Caco-2 (cell line): ENCODE measurements at regions not wholly inside any gene's neighbourhood (a gene's known extent, or its start where the extent isn't known, plus 50 kb on each side); places are given as distances from the start of the nearest gene placed in this dataset.

Experiments used
- BruUV-seq: library from RNA; stranded (reverse); fragments of 400-500 nt; replicated peaks from 2 replicates; lab custom pipeline; 2021; lab: Mats Ljungman, UMichigan
- CTCF ChIA-PET: fragments of 300-600 bp; sonication (Branson Sonifier 250); formaldehyde crosslinking; loops from one replicate; lab custom pipeline; 2022; ENCODE audit warnings: antibody characterized with exemption; lab: Charles Lee
- POLR2A ChIA-PET: fragments of 300-600 bp; sonication (Branson Sonifier 250); formaldehyde crosslinking; loops from one replicate; lab custom pipeline; 2022; ENCODE audit warnings: antibody characterized with exemption; lab: Charles Lee
- DNase-seq, 2 experiments: peaks; one replicate each; pipeline versions ENCODE4 v3.0.0 to v3.0.0-alpha.2; 2020 to 2022
- H3K27me3 ChIP-seq: replicated peaks from 2 replicates; pipeline ENCODE4 v1.6.0; 2011; ENCODE audit warnings: low read length; ENCODE audit not compliant: control insufficient read depth, insufficient read depth
- H3K36me3 ChIP-seq: 2 replicates; pipeline ENCODE4 v1.5.1; 2011; ENCODE audit warnings: low read length; ENCODE audit not compliant: control insufficient read depth, insufficient read depth
- H3K4me1 ChIP-seq: fragments of 250-450 bp; sonication (Bioruptor Pico); 2 replicates; pipeline ENCODE4 v1.5.1; 2020; ENCODE audit warnings: mild to moderate bottlenecking
- H3K4me3 ChIP-seq: 2 replicates; pipeline ENCODE4 v1.5.1; 2011; ENCODE audit warnings: low read depth, mild to moderate bottlenecking, control low read depth, low read length
- H3K9me3 ChIP-seq: fragments of 250-450 bp; sonication (Bioruptor Pico); 2 replicates; pipeline ENCODE4 v1.5.1; 2020; ENCODE audit warnings: mild to moderate bottlenecking, moderate library complexity
- H3K27ac Mint-ChIP-seq: one replicate; pipeline ENCODE4 v1.8.0; 2022; ENCODE audit warnings: mixed read lengths; ENCODE audit not compliant: unreplicated experiment
- H3K27me3 Mint-ChIP-seq: one replicate; pipeline ENCODE4 v1.8.0; 2022; ENCODE audit warnings: mixed read lengths; ENCODE audit not compliant: insufficient read depth, unreplicated experiment
- H3K36me3 Mint-ChIP-seq: one replicate; pipeline ENCODE4 v1.8.0; 2022; ENCODE audit warnings: mild to moderate bottlenecking, mixed read lengths; ENCODE audit not compliant: insufficient read depth, unreplicated experiment
- H3K4me1 Mint-ChIP-seq: one replicate; pipeline ENCODE4 v1.8.0; 2022; ENCODE audit warnings: low read depth, mixed read lengths; ENCODE audit not compliant: unreplicated experiment
- H3K4me3 Mint-ChIP-seq: one replicate; pipeline ENCODE4 v1.8.0; 2022; ENCODE audit warnings: mild to moderate bottlenecking, moderate library complexity, mixed read lengths; ENCODE audit not compliant: unreplicated experiment
- H3K9me3 Mint-ChIP-seq: one replicate; pipeline ENCODE4 v1.8.0; 2022; ENCODE audit warnings: mixed read lengths; ENCODE audit not compliant: unreplicated experiment
- CTCF ChIP-seq, 2 experiments: fragments of 200-600 bp in 1 of 2; IDR thresholded peaks; 1 replicate in 1 of 2; 2 replicates in 1 of 2; pipeline versions ENCODE4 v1.5.1 to v1.8.0; 2011 to 2022; ENCODE audit warnings: antibody characterized with exemption in 1 of 2, control low read depth in 1 of 2, inconsistent platforms in 1 of 2, low read depth in 1 of 2, low read length in 1 of 2, mild to moderate bottlenecking in 1 of 2, moderate library complexity in 1 of 2; ENCODE audit not compliant: insufficient read depth in 1 of 2, severe bottlenecking in 1 of 2, unreplicated experiment in 1 of 2
- intact Hi-C: fragments of 100-400 bp; cut with micrococcal nuclease; formaldehyde crosslinking; loops from one replicate; pipeline ENCODE4 v1.10.0; 2022; ENCODE audit not compliant: unreplicated experiment

- Mint-ChIP-seq H3K9me3 (no peaks in the 10 kb centered on the region), H3K36me3 (no peaks in the 10 kb centered on the region), H3K4me3 (no peak overlapping the region), H3K27ac (no peak overlapping the region), H3K27me3 (no peaks in the 10 kb centered on the region), H3K4me1 (no peaks in the 10 kb centered on the region)
- Histone ChIP-seq H3K9me3 (no peaks in the 10 kb centered on the region), H3K36me3 (no peaks in the 10 kb centered on the region), H3K4me3 (no peak overlapping the region), H3K4me1 (no peaks in the 10 kb centered on the region), H3K27me3 (no peaks in the 10 kb centered on the region)
- ChIA-PET POLR2A (no interaction called here), CTCF (no interaction called here)
- TF ChIP-seq CTCF (IDR thresholded peaks at IDR 0.05; ENCODE audit: insufficient read depth in 1 of 2, low read depth in 1 of 2, low read length in 1 of 2, severe bottlenecking in 1 of 2, unreplicated experiment in 1 of 2) = no peak
- intact Hi-C loops = no loop called here
- DNase-seq = no peak
- no TSS peak for BruUV-seq
Observed at GRCh38 chr7:12911053-12911452, 223.6 kb downstream of the ARL4A start.

DNA sequence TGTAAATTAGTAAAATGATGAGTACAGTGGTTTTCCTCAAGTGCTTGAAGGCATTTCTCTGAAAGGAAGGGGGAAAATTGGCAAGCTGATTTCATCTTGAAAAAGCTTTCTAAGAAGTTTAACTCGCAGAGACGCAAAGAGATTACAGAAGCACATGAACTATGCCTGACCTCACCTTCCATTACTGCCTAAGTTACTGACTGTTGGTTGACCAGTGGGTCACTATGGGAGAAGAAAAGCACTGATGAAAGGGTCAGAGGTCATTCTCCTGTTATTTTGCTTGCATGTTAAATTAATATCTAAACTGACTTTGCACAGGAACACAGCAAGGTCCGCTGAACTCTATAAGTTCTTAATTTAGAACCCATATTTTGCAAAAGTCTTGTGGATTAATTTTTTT lies 225.6 kb downstream of the ARL4A start:
- no TSS peak for BruUV-seq
- no peaks in the 10 kb centered on the region for H3K27me3 Mint-ChIP-seq

DNA sequence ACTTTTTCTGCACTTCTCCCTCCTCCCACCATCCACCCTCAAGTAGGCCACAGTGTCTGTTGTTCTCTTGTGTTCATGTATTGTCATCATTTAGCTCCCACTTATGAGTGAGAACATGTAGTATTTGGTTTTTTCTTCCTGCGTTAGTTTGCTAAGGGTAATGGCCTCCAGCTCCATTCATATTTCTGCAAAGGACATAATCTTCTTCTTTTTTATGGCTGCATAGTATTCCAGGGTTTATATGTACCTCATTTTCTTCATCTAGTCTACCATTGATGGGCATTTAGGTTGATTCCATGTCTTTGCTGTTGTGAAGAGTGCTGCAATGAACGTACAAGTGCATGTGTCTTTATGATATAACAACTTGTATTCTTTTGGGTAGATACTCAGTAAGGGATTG lies 230.4 kb downstream of the ARL4A start:
- H3K4me1 ChIP-seq = peaks cover 7% of the 10 kb centered on the region; the same call in 1 of the 2 replicates
- no peaks in the 10 kb centered on the region for H3K27me3 ChIP-seq
- no TSS peak for BruUV-seq
- H3K4me1 Mint-ChIP-seq = no peaks in the 10 kb centered on the region
- H3K36me3 Mint-ChIP-seq = no peaks in the 10 kb centered on the region
- H3K27ac Mint-ChIP-seq = no peak overlapping the region
- no peak for DNase-seq
- CTCF ChIA-PET = no interaction called here
- no peaks in the 10 kb centered on the region for H3K36me3 ChIP-seq
- H3K9me3 Mint-ChIP-seq = no peaks in the 10 kb centered on the region
- H3K9me3 ChIP-seq = no peaks in the 10 kb centered on the region
- H3K27me3 Mint-ChIP-seq = no peaks in the 10 kb centered on the region
- POLR2A ChIA-PET = no interaction called here
- H3K4me3 ChIP-seq = no peak overlapping the region
- intact Hi-C loops = no loop called here
- TF ChIP-seq CTCF (IDR thresholded peaks at IDR 0.05; ENCODE audit: insufficient read depth in 1 of 2, low read depth in 1 of 2, low read length in 1 of 2, severe bottlenecking in 1 of 2, unreplicated experiment in 1 of 2) = no peak
- no peak overlapping the region for H3K4me3 Mint-ChIP-seq

More for the DNA sequence above, 225.6 kb downstream of the ARL4A start:
- no peak for TF ChIP-seq CTCF (IDR thresholded peaks at IDR 0.05; ENCODE audit: insufficient read depth in 1 of 2, low read depth in 1 of 2, low read length in 1 of 2, severe bottlenecking in 1 of 2, unreplicated experiment in 1 of 2)
- Mint-ChIP-seq H3K4me3 (no peak overlapping the region), H3K36me3 (no peaks in the 10 kb centered on the region), H3K9me3 (no peaks in the 10 kb centered on the region), H3K27ac (no peak overlapping the region), H3K4me1 (no peaks in the 10 kb centered on the region)
- H3K4me3 ChIP-seq = no peak overlapping the region
- CTCF ChIA-PET = no interaction called here
- H3K9me3 ChIP-seq = no peaks in the 10 kb centered on the region
- no peaks in the 10 kb centered on the region for H3K4me1 ChIP-seq
- no peaks in the 10 kb centered on the region for H3K27me3 ChIP-seq
- intact Hi-C loops = no loop called here
- POLR2A ChIA-PET = no interaction called here
- DNase-seq = no peak
- H3K36me3 ChIP-seq = no peaks in the 10 kb centered on the region
